ENCODE measurements at regions not wholly inside any gene's neighbourhood (a gene's known extent, or its start where the extent isn't known, plus 50 kb on each side); places are given as distances from the start of the nearest gene placed in this dataset.

DNA sequence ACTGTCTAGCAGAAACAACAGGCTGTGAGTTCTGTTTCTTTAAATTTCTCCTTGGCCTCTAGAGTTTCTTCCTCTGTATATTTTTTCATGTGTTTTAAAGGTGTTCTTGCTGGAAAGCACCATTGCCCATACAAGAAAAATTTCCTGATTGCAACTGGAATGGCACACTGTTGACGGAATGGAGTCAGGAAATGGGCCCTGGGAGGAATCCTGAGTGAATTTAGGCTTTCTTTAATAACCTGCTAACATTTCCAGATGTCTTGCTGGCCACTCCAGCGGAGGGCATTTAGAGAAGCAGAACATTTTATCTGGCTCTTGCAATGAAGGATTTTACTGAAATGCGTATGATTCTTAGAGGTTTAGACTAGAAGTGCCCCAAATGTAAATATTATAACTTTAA, 736.3 kb downstream of the TAF11L14 start:
- WGBS (ENCODE audit: insufficient coverage, low coverage, missing lambda C conversion rate), result 0% methylated on average over 3 of the region's 3 CpGs
- Histone ChIP-seq H3K36me3 (ENCODE audit: control insufficient read depth, insufficient read depth, low read length) (no peaks in the 10 kb centered on the region), H3K4me1 (replicated peaks in 1 of 2; ENCODE audit: control insufficient read depth in 2 of 2, insufficient read depth in 2 of 2, low read length in 2 of 2) (no peaks in the 10 kb centered on the region), H4K20me1 (replicated peaks; ENCODE audit: control insufficient read depth, insufficient read depth, low read length) (no peaks in the 10 kb centered on the region), H3K9me3 (replicated peaks; ENCODE audit: control insufficient read depth, insufficient read depth, low read depth, low read length) (no peaks in the 10 kb centered on the region), H3K9ac (ENCODE audit: insufficient read depth in 1 of 2, low read depth in 2 of 2, low read length in 2 of 2) (no peak overlapping the region), H3K27me3 (ENCODE audit: control insufficient read depth in 2 of 2, insufficient read depth in 2 of 2, low read length in 2 of 2) (no peaks in the 10 kb centered on the region), H3K4me2 (ENCODE audit: insufficient read depth, low read length) (no peak overlapping the region), H3K4me3 (no peak overlapping the region), H3K27ac (ENCODE audit: extremely low read depth, low read depth, low read length) (no peak overlapping the region), H3K79me2 (ENCODE audit: control insufficient read depth, insufficient read depth, low read length) (no peaks in the 10 kb centered on the region), H3K9me1 (ENCODE audit: control insufficient read depth, insufficient read depth, low read length) (no peaks in the 10 kb centered on the region), H2AFZ (ENCODE audit: low read depth, low read length) (no peak overlapping the region)
- no peak for DNase-seq (ENCODE audit: extremely low read depth in 1 of 4, low spot score in 3 of 4)
- intact Hi-C loops (cut with micrococcal nuclease), result no loop called here
- no peak for FAIRE-seq
- in situ Hi-C loops (cut with MboI), result no loop called here
- POLR2A ChIA-PET, result no interaction called here
- no peak for ATAC-seq
- BruUV-seq (replicated peaks), result no TSS peak
- CTCF ChIA-PET (ENCODE audit: low intra/inter-chr PET ratio), result no interaction called here
- TF ChIP-seq ZNF232 (CRISPR knock-in tag; IDR thresholded peaks at IDR 0.05) (no peak), ZNF280A (IDR thresholded peaks at IDR 0.05; ENCODE audit: low read depth, partially characterized antibody) (no peak), ZNF384 (IDR thresholded peaks at IDR 0.05; ENCODE audit: low read depth, low read length) (no peak), ZBTB49 (CRISPR knock-in tag; IDR thresholded peaks at IDR 0.05; ENCODE audit: borderline replicate concordance) (no peak), ZFX (CRISPR knock-in tag; IDR thresholded peaks at IDR 0.05) (no peak), HCFC1 (IDR thresholded peaks at IDR 0.05; ENCODE audit: low read depth, low read length) (no peak), CTBP1 (IDR thresholded peaks at IDR 0.05; ENCODE audit: borderline replicate concordance) (no peak), ERF (CRISPR knock-in tag; IDR thresholded peaks at IDR 0.05) (no peak), REST (IDR thresholded peaks at IDR 0.05; ENCODE audit: borderline replicate concordance) (no peak), REST (CRISPR knock-in tag; IDR thresholded peaks at IDR 0.05; ENCODE audit: low read depth) (no peak), RFX5 (IDR thresholded peaks at IDR 0.05; ENCODE audit: low read depth, low read length) (no peak)
- TF ChIP-seq, protein P1, sequence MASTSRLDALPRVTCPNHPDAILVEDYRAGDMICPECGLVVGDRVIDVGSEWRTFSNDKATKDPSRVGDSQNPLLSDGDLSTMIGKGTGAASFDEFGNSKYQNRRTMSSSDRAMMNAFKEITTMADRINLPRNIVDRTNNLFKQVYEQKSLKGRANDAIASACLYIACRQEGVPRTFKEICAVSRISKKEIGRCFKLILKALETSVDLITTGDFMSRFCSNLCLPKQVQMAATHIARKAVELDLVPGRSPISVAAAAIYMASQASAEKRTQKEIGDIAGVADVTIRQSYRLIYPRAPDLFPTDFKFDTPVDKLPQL (IDR thresholded peaks at IDR 0.05; ENCODE audit: extremely low read depth, insufficient read length), result no peak
